NCI-H460 (cell line): ENCODE measurements at regions not wholly inside any gene's neighbourhood (a gene's known extent, or its start where the extent isn't known, plus 50 kb on each side); places are given as distances from the start of the nearest gene placed in this dataset.

Source experiments
- DNase-seq: peaks from one replicate; pipeline ENCODE4 v3.0.0-alpha.2; 2016; ENCODE audit warnings: low read depth; ENCODE audit errors: extremely low read depth

DNA sequence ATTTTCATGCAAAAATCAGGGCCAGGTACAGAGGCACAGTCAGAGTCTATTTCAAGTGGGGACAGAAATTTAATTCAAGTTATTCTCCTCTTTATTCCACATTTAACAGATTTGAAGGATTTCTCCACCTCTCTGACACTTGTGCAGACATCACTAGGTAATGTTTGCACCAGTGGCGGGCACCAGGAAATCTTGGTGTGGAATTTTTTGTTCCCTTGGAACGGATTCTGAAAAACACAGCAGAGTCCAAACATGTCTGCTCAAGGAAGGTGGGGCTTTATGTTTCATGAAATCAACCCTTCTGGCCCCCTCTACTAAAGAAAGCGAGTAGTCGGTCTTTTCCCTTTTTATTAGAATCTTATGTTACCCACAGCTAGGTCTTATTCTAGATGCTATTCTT, 271.2 kb upstream of the MDFIC2 start:
- no peak for DNase-seq

DNA sequence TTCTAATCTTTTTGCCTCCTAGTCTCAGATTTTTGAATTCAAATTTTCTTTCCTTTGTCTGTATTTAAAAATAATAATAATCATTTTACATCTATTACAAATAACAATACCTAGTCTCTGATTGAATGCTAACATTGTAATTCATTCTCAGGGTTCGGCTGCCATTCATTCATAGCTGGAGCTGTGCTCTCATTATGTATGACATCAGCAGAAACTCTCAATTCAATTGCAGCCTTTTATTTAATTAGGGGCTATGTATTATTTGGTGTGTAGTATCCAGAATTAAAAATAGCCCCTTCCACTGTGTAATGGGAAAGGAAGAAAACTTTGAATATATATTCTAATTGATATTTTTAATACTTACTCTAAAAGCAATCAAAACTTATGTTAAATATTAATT, 270.4 kb upstream of the MDFIC2 start:
- DNase-seq = no peak

DNA sequence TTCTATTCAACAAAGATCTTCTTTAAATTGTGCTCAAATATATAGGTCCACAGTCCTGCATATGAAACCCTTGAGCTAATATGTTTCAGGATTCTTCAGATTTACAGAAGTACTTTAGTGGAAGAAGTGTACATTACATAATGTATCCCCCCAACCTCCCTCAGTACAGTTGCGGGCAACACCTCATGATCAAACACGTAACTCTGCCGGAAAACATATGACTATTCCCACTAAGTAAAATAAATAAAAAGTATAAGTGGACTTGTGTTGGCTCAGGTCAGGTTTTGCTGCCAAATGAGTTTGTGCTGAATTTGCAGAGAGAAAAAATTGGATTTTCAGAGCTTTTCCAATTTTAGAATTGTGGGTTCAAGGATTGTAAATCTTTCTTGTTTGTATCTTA, 267.6 kb upstream of the MDFIC2 start:
- no peak for DNase-seq

DNA sequence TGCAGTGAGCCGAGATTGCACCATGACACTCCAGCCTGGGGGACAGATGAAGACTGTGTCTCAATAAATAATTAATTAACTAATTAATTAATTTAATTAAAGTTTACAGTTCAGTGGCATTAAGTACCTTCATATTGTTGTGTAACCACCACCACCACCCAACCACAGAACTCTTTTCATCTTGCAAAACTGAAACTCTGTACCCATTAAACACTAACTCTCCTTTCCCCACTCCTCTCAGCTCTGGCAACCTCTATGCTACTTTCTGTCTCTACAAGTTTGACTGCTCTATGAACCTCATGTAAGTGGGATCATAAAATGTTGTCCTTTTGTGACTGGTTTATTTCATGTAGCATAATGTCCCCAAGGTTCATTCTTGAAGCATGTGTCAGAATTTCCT, 259.3 kb upstream of the MDFIC2 start:
- DNase-seq = no peak

DNA sequence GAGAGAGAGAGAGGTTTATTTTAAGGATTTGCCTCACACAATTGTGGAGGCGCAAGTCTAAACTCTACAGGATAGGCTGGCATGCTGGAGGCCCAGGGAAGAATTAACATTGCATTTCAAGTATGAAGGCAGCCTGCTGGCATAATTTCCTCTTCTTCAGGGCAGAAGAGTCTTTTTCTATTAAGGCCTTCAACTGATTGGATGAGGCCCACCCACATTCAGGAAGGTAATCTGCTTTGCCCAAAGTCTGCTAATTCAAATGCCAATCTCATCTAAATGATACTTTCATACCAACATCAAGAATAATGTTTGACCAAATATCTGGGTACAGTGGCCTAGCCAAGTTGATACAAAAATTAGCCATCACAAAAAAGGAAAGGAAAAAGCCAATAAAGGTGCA, 258.1 kb upstream of the MDFIC2 start:
- DNase-seq = no peak

DNA sequence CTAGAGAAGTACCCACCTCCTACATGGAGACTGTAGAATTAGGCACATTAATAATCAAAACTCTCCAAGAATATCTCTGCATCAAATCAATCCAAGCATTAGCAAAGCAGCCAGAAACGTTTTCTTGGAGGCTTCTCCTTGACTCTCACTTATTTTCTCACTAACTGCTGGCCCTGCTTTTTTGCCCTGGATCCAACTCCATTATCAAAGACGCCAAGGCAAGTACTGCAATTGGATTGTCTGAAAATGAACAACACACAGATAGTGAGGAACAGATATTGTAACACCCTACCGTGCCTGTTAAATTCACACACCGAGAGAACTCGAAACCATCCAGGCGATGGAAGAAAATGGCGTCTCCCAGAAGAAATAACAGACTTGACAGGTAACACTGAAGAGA, 256.2 kb upstream of the MDFIC2 start:
- no peak for DNase-seq

DNA sequence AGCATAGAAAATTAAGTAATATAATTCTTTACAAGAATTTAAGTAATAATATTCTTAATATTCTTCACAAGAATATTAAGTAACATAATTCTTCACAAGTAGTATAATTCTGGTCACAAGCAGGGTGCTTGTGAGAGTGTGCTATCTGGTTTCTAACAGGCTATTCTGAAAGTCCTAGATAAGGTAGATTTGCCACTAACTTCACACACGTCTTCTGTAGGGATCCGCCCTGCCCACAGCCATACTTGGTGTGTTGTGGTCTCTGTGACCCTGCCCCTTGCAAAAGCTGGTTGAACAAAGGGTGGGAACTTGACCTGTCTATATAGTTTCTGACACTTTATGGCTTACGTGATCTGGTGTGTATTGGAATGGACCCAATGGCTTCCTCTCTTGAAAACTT, 253.4 kb upstream of the MDFIC2 start:
- no peak for DNase-seq

DNA sequence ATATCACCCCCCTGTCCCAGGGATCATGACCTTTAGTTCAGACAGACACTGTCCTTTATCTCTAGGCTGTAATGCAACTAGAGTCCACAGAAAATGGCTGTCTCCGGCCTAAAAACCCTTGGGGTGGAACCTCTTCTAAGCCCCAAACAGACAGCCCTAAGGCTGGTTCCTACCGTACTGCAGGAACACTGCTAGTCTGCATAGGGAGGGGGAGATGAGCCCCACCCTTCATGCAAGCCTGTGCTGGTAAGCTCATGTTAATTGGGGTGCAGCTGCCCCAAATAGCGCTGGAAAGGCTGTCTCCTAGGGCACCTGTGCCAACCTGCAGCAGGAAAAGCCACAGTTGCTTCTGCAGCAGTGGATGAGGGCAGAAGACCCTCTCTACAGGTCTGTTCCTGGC, 252.1 kb upstream of the MDFIC2 start:
- no peak for DNase-seq

DNA sequence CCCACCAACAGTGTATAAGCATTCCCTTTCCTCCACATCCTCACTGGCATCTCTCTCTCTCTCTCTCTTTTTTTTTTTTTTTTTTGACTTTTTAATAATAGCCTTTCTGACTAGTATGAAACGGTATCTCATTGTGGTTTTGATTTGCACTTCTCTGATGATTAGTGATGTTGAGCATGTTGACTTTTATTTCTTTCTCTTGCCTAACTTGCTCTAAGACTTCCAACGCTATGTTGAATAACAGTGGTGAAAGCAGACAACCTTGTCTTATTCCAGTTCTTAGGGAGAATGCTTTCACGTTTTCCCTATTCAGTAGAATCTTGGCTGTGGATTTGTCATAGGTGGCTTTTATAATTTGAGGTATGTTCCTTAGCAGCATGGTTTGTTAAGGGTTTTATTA, 249.4 kb upstream of the MDFIC2 start:
- no peak for DNase-seq

DNA sequence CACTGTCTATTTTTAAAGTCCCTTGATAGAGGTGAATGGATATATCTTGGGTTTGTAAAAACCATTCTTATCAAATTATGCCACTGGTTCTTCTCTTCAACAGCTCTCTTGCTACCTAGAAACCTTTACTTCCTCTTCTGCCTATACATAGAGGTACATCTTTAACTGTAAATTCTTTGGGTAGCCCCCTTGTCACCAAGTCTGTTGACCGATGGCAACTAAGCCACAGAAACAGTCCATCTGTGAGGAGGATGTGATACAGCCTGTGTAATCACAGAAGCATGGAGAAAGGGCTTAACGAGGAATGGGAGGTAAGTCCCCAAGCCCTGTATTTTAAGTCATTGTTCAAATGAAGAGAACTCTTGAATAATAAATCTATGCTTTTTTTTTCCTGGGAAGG, 246.5 kb upstream of the MDFIC2 start:
- no peak for DNase-seq

DNA sequence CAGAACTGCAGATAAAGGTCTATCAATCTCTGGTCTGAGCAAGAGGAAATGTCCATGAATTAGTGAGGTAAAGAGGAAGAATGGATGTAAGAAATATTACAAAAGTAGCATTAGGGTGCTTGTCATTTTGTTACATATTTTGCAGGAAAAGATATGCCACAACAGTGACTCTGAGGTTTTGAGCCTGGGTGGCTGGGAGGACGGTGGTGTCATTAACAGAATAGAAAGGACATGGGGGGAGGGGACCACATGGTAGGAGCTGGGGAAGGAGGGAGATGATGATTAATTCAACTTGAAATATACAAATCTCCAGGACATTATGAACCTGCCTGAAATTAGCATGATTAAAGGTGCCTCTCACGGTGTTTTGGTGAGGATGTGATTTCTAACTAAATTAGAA, 245.5 kb upstream of the MDFIC2 start:
- no peak for DNase-seq

DNA sequence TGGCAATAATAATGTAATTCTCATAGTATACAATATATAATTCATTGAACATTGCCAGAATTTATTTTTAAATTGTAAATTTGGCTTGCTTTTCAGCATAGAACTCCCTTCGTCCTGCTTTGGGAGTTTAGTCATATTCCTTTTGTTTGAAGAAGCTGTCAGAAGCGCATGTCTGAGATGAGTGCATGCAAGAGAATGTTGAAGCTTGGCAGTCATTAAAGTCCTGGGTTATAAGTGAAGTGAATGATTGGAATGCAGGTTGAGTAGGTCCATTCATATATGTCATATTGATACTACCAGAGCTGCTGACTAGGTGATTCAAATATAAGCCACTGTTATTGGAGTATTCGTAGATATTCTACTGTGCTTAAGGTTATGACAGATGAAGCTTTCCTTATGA, 243.6 kb upstream of the MDFIC2 start:
- DNase-seq = no peak

DNA sequence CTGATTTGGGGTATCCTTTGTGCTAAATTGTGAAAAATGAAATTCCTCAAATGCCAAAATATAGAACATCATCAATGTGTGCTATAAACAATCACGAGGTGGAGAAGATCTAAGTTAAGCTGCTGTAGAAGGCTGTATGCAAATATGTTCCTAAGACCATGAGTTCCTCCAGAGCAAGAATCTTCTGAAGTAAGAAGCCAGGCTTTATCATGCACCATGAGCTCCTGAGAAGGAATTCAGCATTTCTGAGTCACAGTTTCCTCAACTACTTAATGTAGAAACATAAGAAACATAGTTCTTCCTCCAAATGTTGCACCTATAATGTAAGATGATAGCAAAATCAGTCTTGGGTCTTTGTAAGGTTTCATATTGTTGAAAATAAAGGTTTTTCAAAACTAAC, 241.7 kb upstream of the MDFIC2 start:
- DNase-seq = no peak

DNA sequence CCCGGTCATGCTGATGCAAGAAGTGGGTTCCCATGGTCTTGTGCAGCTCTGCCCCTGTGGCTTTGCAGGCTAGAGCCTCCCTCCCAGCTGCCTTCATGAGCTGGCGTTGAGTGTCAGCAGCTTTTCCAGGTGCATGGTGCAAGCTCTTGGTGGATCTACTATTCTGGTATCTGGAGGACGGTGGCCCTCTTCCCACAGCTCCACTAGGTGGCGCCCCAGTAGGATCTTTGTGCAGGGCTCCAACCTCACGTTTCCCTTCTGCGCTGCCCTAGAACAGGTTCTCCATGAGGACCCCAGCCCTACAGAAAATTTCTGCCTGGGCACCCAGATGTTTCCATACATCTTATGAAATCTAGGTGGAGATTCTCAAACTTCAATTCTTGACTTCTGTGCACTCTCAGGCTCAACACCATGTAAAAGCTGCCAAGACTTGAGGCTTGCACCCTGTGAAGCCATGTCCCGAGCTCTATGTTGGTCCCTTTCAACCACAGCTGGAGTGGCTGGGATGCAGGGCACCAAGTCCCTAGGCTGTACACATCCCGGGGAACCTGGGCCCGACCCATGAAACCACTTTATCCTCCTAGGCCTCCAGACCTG, 238.4 kb upstream of the MDFIC2 start:
- peak; percentile 20 for DNase-seq

DNA sequence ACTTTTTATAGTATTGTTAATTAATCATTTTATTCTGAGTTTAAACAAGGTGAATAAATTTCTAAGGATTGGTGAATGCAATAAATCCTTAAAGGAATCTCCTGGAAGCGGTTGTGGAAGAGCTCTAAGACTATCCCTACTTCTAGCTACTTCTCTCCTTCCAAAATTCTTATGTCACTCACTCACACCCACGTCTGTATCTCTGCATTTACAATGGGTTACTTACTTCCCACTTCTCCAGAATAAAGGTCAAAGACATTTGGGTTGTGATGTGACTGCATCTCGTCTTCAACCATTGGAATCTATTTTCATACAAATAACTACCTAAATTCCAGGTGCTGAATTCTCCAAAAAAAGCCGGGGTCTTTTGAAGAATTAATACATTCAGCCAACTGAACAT, 234.2 kb upstream of the MDFIC2 start:
- no peak for DNase-seq

DNA sequence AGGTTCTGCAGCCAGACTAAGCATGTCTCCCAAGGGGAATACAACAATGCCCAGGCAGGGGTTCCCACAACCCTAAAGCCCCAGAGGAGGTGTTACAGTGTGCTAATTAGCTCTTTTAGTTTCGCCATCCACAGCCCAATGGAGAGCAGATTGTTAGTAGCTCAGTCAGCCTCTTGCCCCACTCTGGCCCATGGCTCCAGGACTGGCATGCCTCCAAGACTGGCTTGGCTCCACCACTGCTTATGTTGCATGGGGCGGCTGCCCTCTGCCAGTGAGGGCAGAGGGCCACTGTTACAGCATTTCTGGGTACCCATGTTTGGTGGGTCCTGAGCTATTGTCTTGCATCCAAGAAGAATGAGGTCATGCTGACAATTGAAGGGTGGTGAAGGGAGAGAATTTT, 231.1 kb upstream of the MDFIC2 start:
- DNase-seq = no peak

DNA sequence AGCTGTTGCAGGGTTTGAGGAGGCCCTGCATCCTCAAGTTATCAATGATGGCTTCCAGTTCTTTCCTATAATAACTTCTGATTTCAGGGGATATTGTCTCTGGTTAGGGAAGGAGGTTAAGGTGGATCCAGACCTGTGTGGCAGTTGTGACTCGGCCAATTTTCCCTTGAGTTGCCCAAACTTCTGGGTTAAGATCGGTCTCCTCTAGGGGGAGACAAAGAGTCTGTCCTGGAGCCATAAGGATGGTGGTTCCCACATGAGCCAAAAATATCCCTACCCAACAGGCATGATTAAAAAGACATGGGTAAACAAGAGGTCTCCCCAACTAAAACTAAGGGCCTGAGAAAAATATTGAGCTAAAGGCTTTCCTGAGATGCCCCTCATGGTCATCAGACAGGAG, 227.5 kb upstream of the MDFIC2 start:
- DNase-seq = no peak

DNA sequence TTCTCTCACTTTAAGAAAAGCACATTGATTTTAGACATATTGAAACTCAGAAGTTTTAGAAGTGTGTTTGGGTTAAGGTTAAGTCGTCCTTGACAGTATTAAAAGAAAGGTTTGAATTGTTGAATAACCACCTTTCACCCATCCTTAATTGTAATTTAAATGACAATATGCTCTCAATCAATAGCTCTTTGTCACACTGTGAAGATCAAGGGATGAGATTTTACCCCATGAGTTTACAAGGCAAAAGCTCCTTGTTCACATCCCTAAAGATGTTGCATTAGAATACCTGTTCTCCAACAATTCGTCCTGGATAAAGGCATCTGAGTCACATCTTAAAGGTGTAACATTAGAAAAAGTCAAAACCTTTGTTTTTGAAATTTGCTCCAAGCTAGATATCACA, 220.4 kb upstream of the MDFIC2 start:
- DNase-seq = no peak

DNA sequence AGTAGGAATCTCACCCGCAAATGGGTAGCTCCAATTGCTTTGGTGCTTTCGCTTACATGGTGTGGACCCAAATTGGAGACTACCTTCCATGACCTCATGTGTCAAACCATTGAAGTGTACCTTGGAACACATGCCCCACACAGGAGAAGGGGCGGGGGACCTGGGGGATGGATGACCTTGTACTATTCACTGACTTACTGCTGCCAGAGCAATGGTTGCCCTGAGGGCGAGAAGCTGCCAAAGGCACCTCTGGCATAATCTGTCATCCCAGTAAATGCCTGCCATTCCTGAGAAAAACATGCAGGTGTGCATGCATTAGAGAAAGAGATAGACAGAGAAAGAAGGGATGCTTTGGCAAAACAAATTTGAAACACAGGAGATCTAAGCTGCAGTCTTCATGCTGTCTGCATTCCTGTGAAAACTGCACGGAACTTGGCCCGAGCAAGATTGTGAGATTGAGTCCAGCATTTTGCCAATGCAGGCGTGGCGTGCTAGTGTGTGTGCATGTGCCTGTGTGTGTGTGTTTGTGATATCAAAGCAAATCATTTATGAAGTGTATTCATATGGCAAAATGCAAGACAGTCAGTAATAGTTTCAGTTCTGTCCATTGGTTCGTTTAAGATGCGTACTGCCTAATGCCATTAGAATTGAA, 219.5 kb upstream of the MDFIC2 start:
- no peak for DNase-seq

DNA sequence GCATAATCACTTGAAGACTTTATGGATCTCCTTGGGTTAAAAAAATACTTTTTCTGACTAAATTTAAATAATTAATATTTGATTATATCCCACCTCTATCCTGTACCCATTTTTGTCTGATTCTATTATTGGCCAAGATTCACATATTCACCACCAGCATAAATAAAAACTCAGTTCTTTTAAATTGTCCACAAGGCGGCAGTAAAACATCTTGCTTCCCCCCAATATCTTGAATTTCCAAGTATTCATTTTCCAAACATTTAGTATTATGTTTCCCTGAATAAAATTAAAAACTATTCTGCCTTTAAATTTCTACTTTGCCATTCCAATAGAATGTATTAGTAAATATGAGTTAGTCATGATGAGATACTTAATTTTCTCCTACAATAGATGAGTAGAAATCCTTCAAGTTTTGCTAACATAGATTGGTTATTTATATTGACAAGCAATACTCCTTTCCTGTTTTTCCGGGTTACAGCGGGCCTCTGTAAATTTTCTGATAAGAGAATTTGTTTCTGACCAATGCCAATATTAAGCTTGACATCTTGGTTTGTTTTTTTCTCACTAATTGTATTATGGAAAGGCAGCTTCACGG, 218.7 kb upstream of the MDFIC2 start:
- DNase-seq = peak; percentile 9

DNA sequence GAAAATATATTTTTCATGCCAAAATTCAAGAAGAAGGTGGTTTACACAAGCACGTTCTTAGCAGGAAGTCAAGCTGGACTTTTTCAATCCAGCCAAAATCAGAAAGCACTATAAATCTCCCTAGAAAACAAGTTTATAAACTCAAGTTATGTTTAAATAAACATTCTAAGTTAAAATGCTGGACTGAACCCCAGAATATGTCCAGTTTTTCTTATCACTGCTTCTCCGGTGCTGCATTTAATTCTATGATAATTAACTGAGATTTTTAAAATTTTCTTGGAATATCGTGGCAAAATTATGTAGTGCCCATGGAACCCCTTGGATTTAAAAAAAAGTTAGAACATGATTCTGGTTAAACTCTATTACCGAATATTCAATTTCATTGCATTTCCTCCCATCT, 218.2 kb upstream of the MDFIC2 start:
- no peak for DNase-seq

DNA sequence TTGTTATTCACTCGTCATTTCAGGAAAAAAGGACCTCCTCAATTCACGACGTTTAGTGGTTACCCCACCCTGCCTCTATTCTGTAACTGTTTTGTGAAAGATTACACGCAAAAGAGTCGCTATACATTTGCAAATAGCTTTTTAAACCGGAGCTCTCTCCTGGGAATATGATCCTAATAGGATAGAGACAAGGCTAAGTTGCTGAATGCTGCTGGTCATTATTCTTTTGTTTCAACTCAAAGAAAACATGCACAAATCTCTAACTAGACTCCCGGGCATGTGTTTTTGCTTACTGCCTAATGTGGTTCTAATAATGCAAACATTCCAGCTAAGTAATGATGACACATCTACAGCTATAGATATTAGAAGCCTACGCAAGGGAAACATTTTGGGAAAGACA, 214.6 kb upstream of the MDFIC2 start:
- DNase-seq = no peak
